Muscle of leg (tissue), 3 donors: ENCODE measurements at regions not wholly inside any gene's neighbourhood (a gene's known extent, or its start where the extent isn't known, plus 50 kb on each side); places are given as distances from the start of the nearest gene placed in this dataset.

ENCODE experiments used
- DNase-seq: peaks from one replicate; pipeline ENCODE4 v3.0.0; 2013
- H3K27ac ChIP-seq: one replicate; pipeline ENCODE4 v1.5.1; 2013; ENCODE audit warnings: mild to moderate bottlenecking, low read length, control low read depth
- H3K27me3 ChIP-seq: one replicate; pipeline ENCODE4 v1.6.1; 2013; ENCODE audit warnings: low read length; ENCODE audit not compliant: control insufficient read depth, insufficient read depth
- H3K36me3 ChIP-seq: one replicate; pipeline ENCODE4 v1.6.1; 2013; ENCODE audit warnings: low read length; ENCODE audit not compliant: control insufficient read depth, insufficient read depth
- H3K4me1 ChIP-seq: one replicate; pipeline ENCODE4 v1.6.1; 2013; ENCODE audit warnings: low read length; ENCODE audit not compliant: control insufficient read depth, insufficient read depth
- H3K4me3 ChIP-seq: one replicate; pipeline ENCODE4 v1.5.1; 2013; ENCODE audit warnings: low read length, control low read depth
- H3K9me3 ChIP-seq: replicated peaks from 2 replicates; pipeline ENCODE4 v1.6.1; 2013; ENCODE audit warnings: low read depth, low read length; ENCODE audit not compliant: control insufficient read depth
- WGBS: methylation state at CpG from one replicate; pipeline ENCODE4 v1.1.5; 2013; ENCODE audit warnings: missing lambda C conversion rate; ENCODE audit not compliant: insufficient coverage; 5-methylcytosine and 5-hydroxymethylcytosine counted together

GRCh38 chr2:205902041-205902899 lies 183.7 kb downstream of the INO80D start:
- H3K4me3 ChIP-seq: no peak overlapping the region

GRCh38 chr2:205901491-205901890 lies 184.5 kb downstream of the INO80D start:
- Histone ChIP-seq H3K27me3 (no peaks in the 10 kb centered on the region), H3K4me1 (no peaks in the 10 kb centered on the region), H3K9me3 (peaks cover 5% of the 10 kb centered on the region), H3K27ac (no peak overlapping the region), H3K4me3 (no peak overlapping the region), H3K36me3 (no peaks in the 10 kb centered on the region)
- WGBS: 60% methylated on average over 1 of the region's 4 CpGs
- no peak for DNase-seq

More at GRCh38 chr2:205902041-205902899, 183.7 kb downstream of the INO80D start:
- peak; percentile 65 for DNase-seq
- Histone ChIP-seq H3K4me1 (no peaks in the 10 kb centered on the region), H3K9me3 (peaks cover 7% of the 10 kb centered on the region), H3K27me3 (no peaks in the 10 kb centered on the region), H3K36me3 (no peaks in the 10 kb centered on the region), H3K27ac (peak overlapping the region; percentile 49)
- WGBS: 47% methylated on average over 7 of the region's 15 CpGs

DNA sequence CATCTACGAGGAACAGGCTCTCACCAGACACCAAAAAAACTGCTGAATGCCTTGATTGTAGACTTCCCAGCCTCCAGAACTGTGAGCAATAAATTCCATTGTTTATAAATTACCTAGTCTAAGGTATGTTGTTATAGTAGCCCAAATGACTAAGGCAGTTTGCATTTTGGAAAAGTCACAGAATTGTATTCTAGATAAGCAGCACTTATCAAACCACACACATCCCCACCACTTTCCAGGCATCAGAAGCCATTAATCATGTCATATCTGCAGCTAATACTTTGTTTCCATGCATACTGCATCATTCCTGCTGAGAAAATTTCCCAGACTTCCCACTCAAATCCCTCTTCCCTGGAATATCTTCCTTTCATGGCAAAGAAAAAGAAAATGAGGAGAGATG lies 187.2 kb downstream of the INO80D start:
- no peaks in the 10 kb centered on the region for H3K27me3 ChIP-seq
- H3K4me1 ChIP-seq: no peaks in the 10 kb centered on the region
- H3K36me3 ChIP-seq: no peaks in the 10 kb centered on the region
- DNase-seq: no peak
- H3K9me3 ChIP-seq: peaks cover 5% of the 10 kb centered on the region
- H3K27ac ChIP-seq: no peak overlapping the region
- no peak overlapping the region for H3K4me3 ChIP-seq
- no CpG with 5 or more reads among the region's 1 CpG for WGBS

GRCh38 chr2:205895981-205896655 lies 189.9 kb downstream of the INO80D start:
- DNase-seq: peak; percentile 51
- no peaks in the 10 kb centered on the region for H3K36me3 ChIP-seq
- peaks cover 4% of the 10 kb centered on the region for H3K27me3 ChIP-seq
- H3K4me1 ChIP-seq: no peaks in the 10 kb centered on the region
- peaks cover 5% of the 10 kb centered on the region for H3K9me3 ChIP-seq
- no peak overlapping the region for H3K4me3 ChIP-seq
- WGBS: 0% methylated on average over 2 of the region's 9 CpGs
- no peak overlapping the region for H3K27ac ChIP-seq

DNA sequence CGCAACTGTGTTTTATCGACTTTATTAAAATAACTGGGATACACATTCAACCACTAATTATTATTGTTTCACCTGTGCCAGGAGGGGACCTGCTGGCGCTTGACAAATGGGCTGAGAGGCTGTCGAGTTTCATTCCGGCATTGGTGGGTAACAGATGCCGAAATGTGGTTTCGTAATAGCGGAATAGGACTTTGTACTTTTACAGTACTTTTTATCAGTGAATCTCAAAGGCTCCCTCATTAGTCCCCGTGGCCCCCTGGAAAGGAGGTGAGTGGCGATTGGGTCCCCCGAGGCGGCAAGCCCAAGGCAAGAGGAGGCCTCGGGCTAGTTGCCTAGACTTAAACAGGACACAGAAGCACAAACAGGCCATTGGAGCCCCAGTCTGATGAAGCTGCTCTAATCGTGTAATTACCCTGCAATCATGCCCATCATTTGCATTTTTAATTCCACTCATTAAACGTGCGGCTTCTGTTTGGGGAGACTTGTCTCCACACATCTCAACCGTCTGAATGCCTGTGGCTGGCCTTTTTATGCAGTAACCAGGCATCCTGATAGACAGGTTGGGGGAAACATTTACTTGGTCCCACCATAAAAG lies 193.2 kb downstream of the INO80D start:
- Histone ChIP-seq H3K4me1 (no peaks in the 10 kb centered on the region), H3K27me3 (peaks cover 4% of the 10 kb centered on the region), H3K27ac (no peak overlapping the region), H3K36me3 (no peaks in the 10 kb centered on the region), H3K4me3 (no peak overlapping the region), H3K9me3 (no peaks in the 10 kb centered on the region)
- 73% methylated on average over 12 of the region's 17 CpGs for WGBS
- DNase-seq: no peak

DNA sequence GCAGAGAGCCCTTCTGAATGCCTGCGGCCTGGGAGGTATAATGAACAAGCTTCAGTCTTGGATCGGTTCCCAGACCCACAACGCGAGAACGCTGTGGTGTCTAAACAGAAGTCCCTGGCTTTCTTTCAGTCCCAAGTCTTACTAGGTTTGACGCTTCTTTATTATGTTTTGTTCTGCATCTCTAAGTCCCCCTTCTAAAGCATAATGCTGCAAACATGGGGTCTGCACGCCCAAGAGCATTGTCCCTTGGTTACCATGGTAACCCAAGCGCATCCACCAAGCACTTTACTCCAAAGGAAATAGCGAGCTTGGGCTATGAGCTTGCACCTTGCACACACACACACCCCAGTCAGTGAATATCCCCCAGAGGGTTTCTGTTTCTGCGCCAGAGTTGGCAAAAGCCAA lies 193.7 kb downstream of the INO80D start:
- H3K36me3 ChIP-seq: no peaks in the 10 kb centered on the region
- no peak overlapping the region for H3K4me3 ChIP-seq
- 27% methylated on average over 8 of the region's 10 CpGs for WGBS
- H3K4me1 ChIP-seq: no peaks in the 10 kb centered on the region
- H3K27me3 ChIP-seq: peaks cover 4% of the 10 kb centered on the region
- peak; percentile 32 for DNase-seq
- H3K9me3 ChIP-seq: no peaks in the 10 kb centered on the region
- no peak overlapping the region for H3K27ac ChIP-seq

DNA sequence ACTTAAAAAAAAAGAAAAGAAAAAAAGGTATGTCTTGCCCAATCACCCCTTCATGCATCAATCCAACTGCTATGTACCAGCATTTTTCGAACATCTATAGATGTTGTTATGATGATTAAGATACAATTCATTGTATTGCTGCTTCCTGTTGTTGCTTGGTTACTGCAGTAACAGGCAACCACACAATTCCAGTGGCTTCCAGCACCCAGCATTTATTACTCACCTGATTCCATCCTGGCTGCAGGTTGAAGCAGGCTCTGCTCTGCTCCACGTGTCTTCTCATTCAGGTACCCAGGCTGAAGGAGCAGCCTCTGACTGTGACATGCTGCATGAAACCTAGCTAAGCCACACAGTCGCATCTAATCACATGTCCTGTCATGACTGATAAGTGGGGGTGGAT lies 196.9 kb downstream of the INO80D start:
- Histone ChIP-seq H3K4me3 (no peak overlapping the region), H3K9me3 (no peaks in the 10 kb centered on the region), H3K36me3 (no peaks in the 10 kb centered on the region), H3K27me3 (peaks cover 4% of the 10 kb centered on the region), H3K27ac (no peak overlapping the region), H3K4me1 (no peaks in the 10 kb centered on the region)
- WGBS: 91% methylated on average over 2 of the region's 3 CpGs
- no peak for DNase-seq

DNA sequence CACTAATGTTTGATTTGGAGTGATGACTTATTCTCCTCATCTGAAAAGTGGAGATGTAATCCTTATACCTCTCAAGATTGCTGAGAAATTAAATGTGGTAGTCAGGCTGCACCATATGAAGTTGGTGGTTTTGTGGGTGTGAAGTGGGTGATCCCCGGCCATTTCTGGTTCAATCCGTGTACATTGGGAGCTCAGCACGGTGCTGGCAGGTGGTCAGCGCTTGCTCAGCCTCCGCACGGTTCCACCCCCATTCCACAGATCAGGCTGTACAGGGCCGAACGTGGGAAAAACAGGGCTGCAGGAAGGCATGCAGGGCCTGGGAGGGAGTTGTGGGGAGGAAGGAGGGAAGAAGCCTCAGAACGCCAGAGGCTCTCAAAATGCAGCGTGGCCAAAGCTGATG lies 198.3 kb downstream of the INO80D start:
- peaks cover 1% of the 10 kb centered on the region for H3K27me3 ChIP-seq
- DNase-seq: no peak
- H3K27ac ChIP-seq: no peak overlapping the region
- H3K9me3 ChIP-seq: no peaks in the 10 kb centered on the region
- H3K4me1 ChIP-seq: no peaks in the 10 kb centered on the region
- no peaks in the 10 kb centered on the region for H3K36me3 ChIP-seq
- no peak overlapping the region for H3K4me3 ChIP-seq
- WGBS: 80% methylated on average over 1 of the region's 10 CpGs

- WGBS: 34% methylated on average over 17 of the region's 23 CpGs
- peak; percentile 74 for DNase-seq
- H3K36me3 ChIP-seq: no peaks in the 10 kb centered on the region
- H3K27ac ChIP-seq: no peak overlapping the region
- no peaks in the 10 kb centered on the region for H3K9me3 ChIP-seq
- no peak overlapping the region for H3K4me3 ChIP-seq
- no peaks in the 10 kb centered on the region for H3K4me1 ChIP-seq
- H3K27me3 ChIP-seq: no peaks in the 10 kb centered on the region
Observed at GRCh38 chr2:205885492-205886099, 200.4 kb downstream of the INO80D start.

GRCh38 chr2:205883965-205884364 lies 201.7 kb downstream of the NRP2 start:
- no peak overlapping the region for H3K27ac ChIP-seq
- no peak for DNase-seq
- H3K4me1 ChIP-seq: peaks cover 8% of the 10 kb centered on the region
- WGBS: 100% methylated on average over 1 of the region's 4 CpGs
- peaks cover 2% of the 10 kb centered on the region for H3K27me3 ChIP-seq
- no peaks in the 10 kb centered on the region for H3K36me3 ChIP-seq
- H3K9me3 ChIP-seq: no peaks in the 10 kb centered on the region
- H3K4me3 ChIP-seq: no peak overlapping the region
